Activated naive CD8-positive, alpha-beta T cell treated with anti-CD3 and anti-CD28 coated beads for 36 hours (primary cell): ENCODE measurements at regions not wholly inside any gene's neighbourhood (a gene's known extent, or its start where the extent isn't known, plus 50 kb on each side); places are given as distances from the start of the nearest gene placed in this dataset.

ENCODE experiments used
- DNase-seq: peaks from one replicate; pipeline ENCODE4 v3.0.0; 2021
- H3K27ac Mint-ChIP-seq: one replicate; pipeline ENCODE4 v1.8.0; 2022; ENCODE audit warnings: mild to moderate bottlenecking, moderate library complexity, mixed read lengths
- H3K27me3 Mint-ChIP-seq: one replicate; pipeline ENCODE4 v1.8.0; 2022; ENCODE audit warnings: mild to moderate bottlenecking, mixed read lengths
- H3K36me3 Mint-ChIP-seq: one replicate; pipeline ENCODE4 v1.8.0; 2021; ENCODE audit warnings: mild to moderate bottlenecking, mixed read lengths
- H3K4me1 Mint-ChIP-seq: one replicate; pipeline ENCODE4 v1.8.0; 2021; ENCODE audit warnings: mixed read lengths
- H3K4me3 Mint-ChIP-seq: one replicate; pipeline ENCODE4 v1.8.0; 2022; ENCODE audit warnings: mild to moderate bottlenecking, moderate library complexity, mixed read lengths
- H3K9me3 Mint-ChIP-seq: one replicate; pipeline ENCODE4 v1.8.0; 2022; ENCODE audit warnings: mixed read lengths

DNA sequence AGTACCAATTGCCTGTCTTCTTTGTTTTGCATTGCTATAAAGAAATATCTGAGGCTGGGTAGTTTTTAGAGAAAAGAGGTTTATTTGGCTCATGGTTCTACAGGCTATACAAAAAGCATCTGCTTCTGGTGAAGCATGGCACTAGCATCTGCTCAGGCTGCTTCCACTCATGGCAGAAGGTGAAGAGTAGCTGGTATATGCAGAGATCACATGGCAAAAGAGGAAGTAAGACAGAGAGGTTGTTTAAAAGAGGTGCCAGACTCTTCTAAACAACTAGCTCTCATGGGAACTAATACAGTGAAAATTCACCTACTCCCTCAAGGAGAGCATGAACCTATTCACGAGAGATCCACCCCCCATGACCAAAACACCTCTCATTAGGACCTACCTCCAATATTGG is 56.7 kb upstream of the GUCA2B start:
- no peak overlapping the region for H3K27ac Mint-ChIP-seq
- peaks cover 8% of the 10 kb centered on the region for H3K9me3 Mint-ChIP-seq
- DNase-seq = no peak
- no peaks in the 10 kb centered on the region for H3K36me3 Mint-ChIP-seq
- H3K4me1 Mint-ChIP-seq = no peaks in the 10 kb centered on the region
- peaks cover 41% of the 10 kb centered on the region for H3K27me3 Mint-ChIP-seq
- H3K4me3 Mint-ChIP-seq = no peak overlapping the region

DNA sequence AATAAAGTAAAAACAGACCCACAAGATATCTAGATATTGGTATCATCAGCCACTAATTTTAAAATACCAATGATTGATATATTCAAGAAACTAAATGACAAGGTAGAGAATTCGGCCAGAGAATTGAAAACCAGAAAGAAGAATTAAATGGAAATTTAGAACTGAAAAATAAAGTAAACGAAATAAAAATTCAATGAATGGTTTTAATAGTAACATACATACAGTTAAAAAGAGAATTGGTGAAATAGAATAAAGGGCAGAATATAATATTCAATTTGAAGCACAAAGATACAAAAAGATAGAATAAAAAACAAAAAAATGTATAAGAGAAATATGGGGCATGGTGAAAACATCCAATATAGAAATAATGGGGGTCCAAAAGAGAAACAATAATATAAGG is 64.0 kb upstream of the GUCA2B start:
- Mint-ChIP-seq H3K27me3 (peaks cover 21% of the 10 kb centered on the region), H3K9me3 (peaks cover 16% of the 10 kb centered on the region), H3K4me3 (no peak overlapping the region), H3K4me1 (peaks cover 3% of the 10 kb centered on the region), H3K36me3 (no peaks in the 10 kb centered on the region), H3K27ac (no peak overlapping the region)
- DNase-seq = no peak

DNA sequence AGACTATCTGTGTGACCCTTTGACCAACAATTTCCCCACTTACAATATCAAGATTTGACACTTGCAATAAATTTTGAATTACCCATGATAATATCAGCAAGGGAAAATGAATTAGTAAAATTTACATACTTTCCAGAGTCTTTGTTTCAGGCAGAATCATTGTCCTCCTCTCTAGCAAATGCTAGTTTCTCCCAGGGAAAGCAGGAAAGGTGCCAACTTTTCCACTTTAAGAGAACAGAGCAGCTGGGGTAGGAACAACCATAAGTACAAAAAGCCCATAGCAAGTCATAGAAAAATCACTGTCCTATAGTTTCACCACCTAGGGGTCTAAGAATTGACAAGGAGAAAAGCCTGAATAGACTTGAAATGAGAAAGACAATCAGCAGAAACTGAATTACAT is 67.1 kb upstream of the GUCA2B start:
- peaks cover 31% of the 10 kb centered on the region for H3K27me3 Mint-ChIP-seq
- H3K4me1 Mint-ChIP-seq = peaks cover 3% of the 10 kb centered on the region
- H3K4me3 Mint-ChIP-seq = no peak overlapping the region
- DNase-seq = no peak
- H3K36me3 Mint-ChIP-seq = no peaks in the 10 kb centered on the region
- H3K27ac Mint-ChIP-seq = no peak overlapping the region
- peaks cover 15% of the 10 kb centered on the region for H3K9me3 Mint-ChIP-seq

DNA sequence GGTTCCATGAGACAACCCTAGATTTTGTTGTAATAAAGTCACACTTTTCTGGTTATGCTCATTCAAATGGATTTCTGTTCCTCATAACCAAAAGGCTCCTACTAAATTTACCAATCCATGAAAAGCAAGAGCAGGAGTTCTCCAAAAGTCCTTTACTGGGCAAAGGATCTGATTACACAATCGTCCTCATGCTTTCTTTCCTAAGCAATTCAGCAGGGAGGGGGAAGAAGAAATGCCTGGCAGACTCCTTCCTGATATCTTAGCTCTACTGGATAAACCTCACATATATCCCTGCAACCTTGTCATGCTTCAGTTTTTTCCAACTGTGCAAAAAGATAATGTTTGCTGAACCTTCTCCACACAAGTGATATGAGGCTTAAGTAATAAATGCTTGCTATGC is 67.6 kb upstream of the GUCA2B start:
- H3K27me3 Mint-ChIP-seq = peaks cover 31% of the 10 kb centered on the region
- H3K9me3 Mint-ChIP-seq = peaks cover 16% of the 10 kb centered on the region
- DNase-seq = no peak
- no peak overlapping the region for H3K4me3 Mint-ChIP-seq
- H3K36me3 Mint-ChIP-seq = no peaks in the 10 kb centered on the region
- peaks cover 3% of the 10 kb centered on the region for H3K4me1 Mint-ChIP-seq
- H3K27ac Mint-ChIP-seq = no peak overlapping the region

DNA sequence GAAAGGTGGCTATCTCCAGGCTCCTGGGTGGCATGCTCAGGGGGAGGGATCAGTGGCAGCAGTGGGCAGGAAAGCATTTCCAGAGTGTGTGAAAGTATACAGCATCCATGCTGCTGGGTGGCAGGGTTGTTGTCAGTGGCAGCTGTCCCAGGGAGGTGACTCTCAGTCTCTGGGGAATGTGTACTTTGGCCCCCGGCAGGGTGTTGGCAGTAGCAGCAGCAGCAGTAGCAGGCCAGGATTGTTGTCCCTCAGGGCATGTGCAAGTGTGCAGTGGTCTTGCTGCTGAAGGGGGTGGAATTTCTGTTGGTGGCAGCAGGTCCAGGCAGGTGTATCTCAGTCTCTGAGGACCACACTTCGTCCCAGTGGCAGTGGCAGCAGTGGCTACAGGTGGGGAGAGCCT is 71.7 kb upstream of the GUCA2B start:
- no peak for DNase-seq

DNA sequence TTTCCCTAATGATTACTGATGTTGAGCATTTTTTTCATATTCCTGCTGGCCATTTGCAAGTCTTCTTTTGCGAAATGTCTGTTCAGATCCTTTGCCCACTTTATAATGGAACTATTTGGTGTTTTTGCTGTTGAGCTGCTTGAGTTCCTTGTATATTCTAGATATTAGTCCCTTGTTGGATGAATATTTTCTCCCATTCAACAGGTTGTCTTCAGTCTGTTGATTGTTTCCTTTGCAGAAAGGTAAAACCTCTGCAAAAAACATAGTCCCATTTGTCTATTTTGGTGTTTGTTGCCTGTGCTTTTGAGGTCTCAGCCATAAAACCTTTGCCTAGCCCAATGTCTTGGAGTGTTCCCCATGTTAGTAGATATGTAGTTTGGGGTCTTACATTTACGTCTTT is 78.0 kb upstream of the GUCA2B start:
- H3K4me3 Mint-ChIP-seq = no peak overlapping the region
- H3K27me3 Mint-ChIP-seq = peaks cover 31% of the 10 kb centered on the region
- no peaks in the 10 kb centered on the region for H3K4me1 Mint-ChIP-seq
- peaks cover 10% of the 10 kb centered on the region for H3K9me3 Mint-ChIP-seq
- no peak for DNase-seq
- no peak overlapping the region for H3K27ac Mint-ChIP-seq
- H3K36me3 Mint-ChIP-seq = no peaks in the 10 kb centered on the region

More for the DNA sequence above, 71.7 kb upstream of the GUCA2B start:
- H3K27ac Mint-ChIP-seq = no peak overlapping the region
- no peaks in the 10 kb centered on the region for H3K36me3 Mint-ChIP-seq
- H3K4me1 Mint-ChIP-seq = peaks cover 3% of the 10 kb centered on the region
- H3K4me3 Mint-ChIP-seq = no peak overlapping the region
- peaks cover 27% of the 10 kb centered on the region for H3K27me3 Mint-ChIP-seq
- H3K9me3 Mint-ChIP-seq = peaks cover 16% of the 10 kb centered on the region

DNA sequence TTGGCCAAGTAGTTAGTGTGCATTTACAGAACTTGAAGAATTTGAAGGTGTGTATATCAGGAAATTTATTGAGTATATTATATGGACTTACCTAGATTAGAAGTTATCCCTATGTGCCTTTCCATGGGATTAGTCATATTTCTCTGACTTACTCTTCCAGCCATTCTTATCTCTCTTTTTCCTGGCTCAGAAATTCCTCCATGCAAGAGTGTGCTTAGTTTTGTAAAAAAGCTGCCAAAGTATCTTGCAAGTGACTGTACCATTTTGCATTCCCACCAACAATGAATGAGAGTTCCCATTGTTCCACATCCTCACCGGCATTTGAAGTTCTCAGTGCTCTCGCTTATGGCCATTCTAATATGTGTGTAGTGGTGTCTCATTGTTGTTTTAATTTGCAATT is 82.2 kb upstream of the GUCA2B start:
- H3K9me3 Mint-ChIP-seq = no peaks in the 10 kb centered on the region
- no peak overlapping the region for H3K4me3 Mint-ChIP-seq
- H3K27me3 Mint-ChIP-seq = peaks cover 22% of the 10 kb centered on the region
- no peak overlapping the region for H3K27ac Mint-ChIP-seq
- no peaks in the 10 kb centered on the region for H3K4me1 Mint-ChIP-seq
- no peaks in the 10 kb centered on the region for H3K36me3 Mint-ChIP-seq
- DNase-seq = no peak

DNA sequence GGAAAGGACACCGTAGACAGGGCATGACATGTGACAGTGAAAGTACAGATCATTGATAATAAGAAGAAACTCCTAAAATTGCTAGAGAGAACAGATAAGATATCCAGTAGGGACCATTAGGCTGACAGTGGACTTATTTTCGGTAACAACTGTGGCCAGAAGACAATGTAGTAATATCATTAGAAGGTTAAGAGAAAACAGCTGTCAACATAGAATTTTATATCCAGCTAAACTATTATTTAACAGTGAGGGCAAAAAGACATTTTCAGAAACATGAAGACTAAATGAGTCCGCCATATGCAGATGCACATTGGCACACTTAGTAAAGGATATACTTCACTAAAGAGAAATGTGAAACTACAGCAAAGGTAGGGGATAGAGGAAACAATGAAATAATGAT is 95.4 kb upstream of the GUCA2B start:
- Mint-ChIP-seq H3K36me3 (peaks cover 6% of the 10 kb centered on the region), H3K27me3 (peaks cover 61% of the 10 kb centered on the region), H3K4me3 (no peak overlapping the region)

DNA sequence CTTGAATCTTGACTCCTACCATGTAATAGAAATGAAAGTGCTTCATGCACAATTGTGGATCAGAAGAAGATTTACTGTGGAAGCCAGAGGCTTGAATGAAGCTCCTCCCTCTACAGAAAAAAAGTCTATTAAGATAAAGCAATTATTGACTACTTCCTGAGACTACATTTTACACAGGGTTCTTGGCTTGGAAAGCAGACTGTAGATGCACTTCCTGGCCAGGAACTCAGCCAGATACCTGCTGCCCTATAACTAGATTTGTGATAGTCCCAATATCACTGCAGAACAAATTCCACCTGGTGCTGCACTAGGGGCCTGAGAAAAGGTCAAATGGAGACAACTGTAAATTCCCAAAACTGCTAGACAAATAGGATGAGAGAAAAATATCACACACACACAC is 96.8 kb upstream of the GUCA2B start:
- DNase-seq = no peak
- Mint-ChIP-seq H3K9me3 (peaks cover 16% of the 10 kb centered on the region), H3K36me3 (peaks cover 6% of the 10 kb centered on the region), H3K4me3 (no peak overlapping the region), H3K4me1 (peaks cover 5% of the 10 kb centered on the region), H3K27ac (no peak overlapping the region), H3K27me3 (peaks cover 63% of the 10 kb centered on the region)

More for the DNA sequence above, 95.4 kb upstream of the GUCA2B start:
- no peak for DNase-seq
- peaks cover 16% of the 10 kb centered on the region for H3K9me3 Mint-ChIP-seq
- no peak overlapping the region for H3K27ac Mint-ChIP-seq
- H3K4me1 Mint-ChIP-seq = peaks cover 3% of the 10 kb centered on the region

DNA sequence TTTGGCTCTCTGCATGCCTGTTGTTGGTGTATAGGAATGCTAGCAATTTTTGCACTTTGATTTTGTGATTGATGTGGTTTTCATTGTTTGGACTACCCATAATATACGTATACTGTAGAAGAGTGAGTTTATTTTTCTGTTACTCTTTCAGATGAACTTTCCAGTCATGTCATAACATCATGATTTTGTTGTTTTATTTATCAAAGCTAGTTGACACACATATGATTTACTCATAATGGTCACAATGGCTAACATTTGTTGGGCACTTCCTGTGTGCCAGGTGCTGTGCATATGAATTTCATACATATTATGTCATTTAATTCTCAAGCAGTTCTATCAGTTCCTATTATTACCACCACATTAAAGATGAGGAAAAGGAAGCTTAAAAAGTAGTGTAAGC is 98.1 kb upstream of the GUCA2B start:
- Mint-ChIP-seq H3K36me3 (peaks cover 6% of the 10 kb centered on the region), H3K4me1 (peaks cover 5% of the 10 kb centered on the region), H3K4me3 (no peak overlapping the region), H3K9me3 (peaks cover 15% of the 10 kb centered on the region), H3K27me3 (peaks cover 67% of the 10 kb centered on the region), H3K27ac (no peak overlapping the region)
- DNase-seq = no peak

DNA sequence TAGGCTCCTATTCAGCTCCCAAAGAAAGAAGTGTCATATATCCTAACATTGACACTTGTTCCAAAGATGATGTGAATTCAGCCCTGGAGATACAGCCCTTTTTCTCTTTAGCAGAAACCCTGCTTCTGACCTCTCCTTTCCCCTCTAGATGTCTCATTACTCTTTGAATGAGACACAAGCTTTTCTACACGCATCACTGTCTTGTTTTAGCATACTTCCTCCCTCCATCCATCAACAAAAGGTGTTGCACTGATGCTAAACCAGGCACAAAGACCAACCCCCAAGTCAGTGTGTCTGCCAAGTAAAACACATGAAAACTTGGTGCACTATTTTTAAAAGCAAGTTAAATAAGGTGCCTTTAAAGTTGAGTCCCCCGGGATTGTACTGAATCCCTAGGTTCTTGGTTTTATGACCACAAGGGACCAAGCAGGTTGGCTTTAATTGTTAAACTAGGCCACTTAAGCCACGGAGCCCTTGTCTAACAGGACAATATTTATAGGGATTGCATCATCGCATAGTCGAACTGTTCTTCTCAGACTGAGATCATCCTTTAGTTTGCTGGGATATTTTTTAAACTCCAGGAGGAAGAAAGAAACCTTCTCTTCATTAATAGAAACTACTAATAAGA is 101.0 kb upstream of the GUCA2B start:
- Mint-ChIP-seq H3K36me3 (no peaks in the 10 kb centered on the region), H3K4me3 (no peak overlapping the region), H3K27me3 (peaks cover 76% of the 10 kb centered on the region), H3K4me1 (peaks cover 5% of the 10 kb centered on the region), H3K9me3 (peaks cover 8% of the 10 kb centered on the region), H3K27ac (no peak overlapping the region)
- DNase-seq = no peak

DNA sequence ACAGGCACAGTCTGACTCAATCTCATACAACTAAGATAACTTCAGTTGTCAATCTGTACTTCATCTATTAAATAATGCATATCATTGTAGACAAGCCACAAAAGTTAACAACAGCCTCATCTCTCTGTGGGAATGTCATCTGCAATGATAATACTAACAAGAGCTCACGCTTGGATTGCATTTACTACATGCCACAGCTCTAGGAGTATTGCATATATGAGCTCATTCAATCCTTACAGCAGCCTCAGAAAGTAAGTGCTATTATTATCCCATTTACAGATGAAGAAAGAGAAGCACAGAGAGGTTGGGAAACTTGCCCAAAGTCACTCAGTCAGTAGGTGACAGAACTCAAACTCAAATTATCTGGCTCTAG is 105.7 kb upstream of the GUCA2B start:
- Mint-ChIP-seq H3K9me3 (no peaks in the 10 kb centered on the region), H3K4me3 (no peak overlapping the region), H3K27ac (no peak overlapping the region), H3K27me3 (peaks cover 53% of the 10 kb centered on the region), H3K36me3 (no peaks in the 10 kb centered on the region), H3K4me1 (peaks cover 2% of the 10 kb centered on the region)
- no peak for DNase-seq

DNA sequence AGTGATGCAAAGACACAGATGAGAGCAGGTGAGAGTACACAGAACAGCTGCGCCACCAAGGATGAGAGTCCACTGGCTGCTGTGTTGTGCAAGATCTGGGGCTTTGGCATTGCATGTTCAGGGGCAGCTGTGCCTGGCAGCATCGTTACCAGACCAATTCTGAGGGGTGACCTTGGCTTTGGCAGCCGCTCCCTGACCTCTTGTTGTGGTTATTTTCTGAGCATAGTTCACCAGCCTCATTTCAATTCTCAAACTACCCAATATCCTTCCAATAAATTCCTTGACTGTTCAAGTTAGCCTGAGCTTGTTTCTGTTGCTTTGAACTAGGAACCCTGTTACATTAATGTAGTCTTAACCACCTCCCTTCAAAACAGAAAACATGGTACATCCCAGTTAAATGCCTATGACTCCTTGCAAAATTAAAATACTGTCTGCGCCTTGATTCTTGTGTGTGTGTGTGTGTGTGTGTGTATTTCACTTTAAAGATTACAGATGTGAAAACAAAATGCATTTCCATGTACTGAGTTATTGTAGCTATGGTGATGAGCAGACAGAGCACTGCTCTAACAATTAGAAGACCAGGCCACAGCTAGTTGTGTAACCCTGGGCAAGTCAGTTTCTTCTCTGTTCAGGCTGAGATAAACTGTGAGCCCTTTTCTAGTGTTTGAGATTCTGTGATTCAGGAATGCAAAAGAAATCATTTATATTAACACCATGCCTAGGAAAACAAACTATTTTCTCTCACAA is 106.3 kb upstream of the GUCA2B start:
- Mint-ChIP-seq H3K36me3 (no peaks in the 10 kb centered on the region), H3K27me3 (peaks cover 47% of the 10 kb centered on the region), H3K27ac (no peak overlapping the region)

DNA sequence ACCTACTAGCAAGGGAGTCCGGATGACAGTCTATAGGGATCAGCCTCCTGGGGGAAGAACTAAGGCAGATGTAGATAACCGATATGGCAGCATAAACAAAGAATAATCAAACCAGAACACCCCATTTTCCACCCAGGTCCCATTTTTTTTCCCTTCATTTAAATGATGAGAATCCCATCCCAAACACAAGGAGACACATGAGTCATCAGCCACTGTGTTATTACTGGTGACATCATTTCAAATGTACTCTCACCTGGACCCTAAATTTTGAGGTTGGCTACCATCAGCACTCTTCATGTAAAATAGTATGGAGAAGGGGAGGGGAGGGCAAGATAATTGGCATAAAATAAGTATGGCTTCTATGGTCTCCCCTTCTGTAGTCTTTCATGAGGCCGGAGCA is 108.9 kb upstream of the GUCA2B start:
- H3K4me1 Mint-ChIP-seq = no peaks in the 10 kb centered on the region
- no peaks in the 10 kb centered on the region for H3K9me3 Mint-ChIP-seq
- no peak overlapping the region for H3K27ac Mint-ChIP-seq
- DNase-seq = no peak
- no peaks in the 10 kb centered on the region for H3K36me3 Mint-ChIP-seq
- H3K27me3 Mint-ChIP-seq = peaks cover 21% of the 10 kb centered on the region
- no peak overlapping the region for H3K4me3 Mint-ChIP-seq

More for the DNA sequence above, 106.3 kb upstream of the GUCA2B start:
- DNase-seq = no peak
- Mint-ChIP-seq H3K4me3 (no peak overlapping the region), H3K4me1 (no peaks in the 10 kb centered on the region), H3K9me3 (no peaks in the 10 kb centered on the region)

DNA sequence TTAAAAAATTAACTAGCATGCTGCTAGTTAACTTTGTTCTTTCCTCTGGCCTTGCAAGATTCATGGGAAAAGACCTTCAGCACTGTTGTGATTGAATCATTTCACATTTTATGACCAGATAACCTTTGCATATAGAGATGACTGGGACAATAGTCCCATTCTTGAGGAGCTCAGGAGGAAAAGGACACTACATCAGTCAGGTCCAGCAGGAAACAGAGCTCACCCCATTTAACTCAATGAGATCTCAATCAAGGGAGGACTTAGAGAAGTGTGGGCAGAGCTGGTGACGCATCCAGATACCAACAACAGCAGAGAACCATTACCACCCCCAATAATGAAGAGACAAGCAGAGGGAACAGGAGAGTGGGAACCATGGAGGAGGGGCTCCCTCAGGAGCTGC is 109.4 kb upstream of the GUCA2B start:
- no peak overlapping the region for H3K4me3 Mint-ChIP-seq
- H3K4me1 Mint-ChIP-seq = no peaks in the 10 kb centered on the region
- DNase-seq = no peak
- H3K36me3 Mint-ChIP-seq = no peaks in the 10 kb centered on the region
- peaks cover 16% of the 10 kb centered on the region for H3K27me3 Mint-ChIP-seq
- no peaks in the 10 kb centered on the region for H3K9me3 Mint-ChIP-seq
- H3K27ac Mint-ChIP-seq = no peak overlapping the region

DNA sequence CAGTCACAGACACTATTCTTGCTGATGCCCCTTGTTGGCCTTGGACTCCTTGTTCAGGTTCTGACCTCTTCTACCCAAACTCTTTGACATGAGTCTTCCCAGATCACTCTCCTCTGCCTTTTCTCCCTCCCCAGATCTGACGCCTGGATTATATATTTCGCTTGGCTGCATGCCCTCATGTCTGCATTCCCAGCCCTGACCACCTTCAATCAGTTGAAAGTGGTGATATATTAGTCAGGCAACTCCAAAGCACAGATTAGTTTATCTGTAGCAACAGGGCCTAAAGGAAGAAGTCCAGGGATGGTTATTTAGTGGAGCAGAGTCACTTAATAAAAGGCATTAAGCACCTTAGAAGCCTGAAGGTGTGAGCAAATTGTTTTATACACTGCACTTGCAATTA is 110.0 kb upstream of the GUCA2B start:
- Mint-ChIP-seq H3K4me3 (no peak overlapping the region), H3K27ac (no peak overlapping the region), H3K27me3 (peaks cover 9% of the 10 kb centered on the region)

More for the DNA sequence above, 110.0 kb upstream of the GUCA2B start:
- DNase-seq = no peak
- no peaks in the 10 kb centered on the region for H3K4me1 Mint-ChIP-seq
- no peaks in the 10 kb centered on the region for H3K36me3 Mint-ChIP-seq
- H3K9me3 Mint-ChIP-seq = no peaks in the 10 kb centered on the region
